Smooth muscle cell (in vitro differentiated cells): ENCODE measurements at regions not wholly inside any gene's neighbourhood (a gene's known extent, or its start where the extent isn't known, plus 50 kb on each side); places are given as distances from the start of the nearest gene placed in this dataset.

Experiments
- DNase-seq: peaks from one replicate; lab custom pipeline; 2025; ENCODE audit not compliant: unreplicated experiment; lab: John Stamatoyannopoulos, UW
- H2AFZ ChIP-seq: fragments of 200-600 bp; sonication (generic); 2 replicates; pipeline ENCODE4 v1.6.0; 2016; ENCODE audit warnings: antibody characterized with exemption, low read depth, mild to moderate bottlenecking
- H3F3A ChIP-seq: fragments of 200-600 bp; sonication (generic); 2 replicates; pipeline ENCODE4 v1.6.0; 2017; ENCODE audit warnings: antibody characterized with exemption, low read depth
- H3K27ac ChIP-seq: fragments of 200-600 bp; sonication (generic); 2 replicates; pipeline ENCODE4 v1.5.1; 2016; ENCODE audit warnings: low read depth, mild to moderate bottlenecking
- H3K27me3 ChIP-seq: fragments of 200-600 bp; sonication (generic); 2 replicates; pipeline ENCODE4 v1.6.1; 2016; ENCODE audit warnings: low read depth, mild to moderate bottlenecking
- H3K36me3 ChIP-seq: fragments of 200-600 bp; sonication (generic); 2 replicates; pipeline ENCODE4 v1.5.1; 2016; ENCODE audit warnings: low read depth
- H3K4me1 ChIP-seq: fragments of 200-600 bp; sonication (generic); 2 replicates; pipeline ENCODE4 v1.5.1; 2016; ENCODE audit warnings: low read depth
- H3K4me2 ChIP-seq: fragments of 200-600 bp; sonication (generic); 2 replicates; pipeline ENCODE4 v1.6.0; 2016; ENCODE audit warnings: mild to moderate bottlenecking
- H3K4me3 ChIP-seq: fragments of 200-600 bp; sonication (generic); 2 replicates; pipeline ENCODE4 v1.5.1; 2016; ENCODE audit warnings: mild to moderate bottlenecking
- H3K79me2 ChIP-seq: fragments of 200-600 bp; sonication (generic); 2 replicates; pipeline ENCODE4 v1.6.0; 2016; ENCODE audit warnings: low read depth, mild to moderate bottlenecking
- H3K9ac ChIP-seq: fragments of 200-600 bp; sonication (generic); 2 replicates; pipeline ENCODE4 v1.6.0; 2016; ENCODE audit warnings: low read depth
- H3K9me3 ChIP-seq: fragments of 200-600 bp; sonication (generic); replicated peaks from 2 replicates; pipeline ENCODE4 v1.5.1; 2016; ENCODE audit warnings: low read depth
- H4K20me1 ChIP-seq: fragments of 200-600 bp; sonication (generic); 2 replicates; pipeline ENCODE4 v1.6.0; 2016; ENCODE audit warnings: low read depth
- WGBS: methylation state at CpG from one replicate; pipeline ENCODE4 v1.1.7; 2016; ENCODE audit warnings: low lambda C conversion rate; 5-methylcytosine and 5-hydroxymethylcytosine counted together
- TF ChIP-seq, protein P1 (sequence below): fragments of 200-600 bp; sonication (generic); IDR thresholded peaks from 2 replicates; pipeline ENCODE4 v1.5.1; 2017; ENCODE audit warnings: borderline replicate concordance, mild to moderate bottlenecking, antibody characterized with exemption; ENCODE audit not compliant: insufficient read depth, poor library complexity, severe bottlenecking

DNA sequence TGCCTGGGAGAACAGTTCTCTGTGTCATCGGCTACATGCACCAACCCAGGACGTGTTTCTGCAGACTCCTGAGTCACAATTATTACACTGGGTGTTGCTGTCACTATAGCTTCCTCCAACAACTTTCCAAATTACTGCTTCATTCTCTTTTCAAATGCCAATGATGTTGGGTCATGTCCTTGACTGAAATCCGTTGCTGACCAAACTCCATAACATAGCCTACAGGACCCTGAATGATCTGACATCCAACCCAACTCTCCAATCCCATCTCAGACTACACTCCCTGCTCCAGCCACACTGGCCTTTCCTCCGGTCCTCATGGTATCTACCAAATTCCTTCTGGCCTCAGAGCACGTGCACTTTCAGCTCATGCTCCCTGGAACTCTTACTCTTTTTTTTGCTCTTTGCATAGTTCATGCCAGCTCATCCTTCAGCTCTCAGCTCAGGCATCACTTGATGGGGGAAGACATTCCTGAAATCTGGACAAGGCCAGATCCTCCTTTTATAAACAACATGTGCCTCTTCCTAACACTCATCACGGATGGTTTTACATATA lies 108.8 kb upstream of the PTPRG start:
- Histone ChIP-seq H3K9me3 (no peaks in the 10 kb centered on the region), H3K4me3 (no peak overlapping the region), H3K27me3 (no peaks in the 10 kb centered on the region), H3K27ac (peak overlapping the region; percentile 47), H3F3A (no peaks in the 10 kb centered on the region), H3K36me3 (no peaks in the 10 kb centered on the region), H2AFZ (no peak overlapping the region), H3K9ac (no peak overlapping the region), H4K20me1 (no peaks in the 10 kb centered on the region), H3K4me2 (no peak overlapping the region), H3K79me2 (no peaks in the 10 kb centered on the region), H3K4me1 (peaks cover 8% of the 10 kb centered on the region)
- TF ChIP-seq, protein P1, sequence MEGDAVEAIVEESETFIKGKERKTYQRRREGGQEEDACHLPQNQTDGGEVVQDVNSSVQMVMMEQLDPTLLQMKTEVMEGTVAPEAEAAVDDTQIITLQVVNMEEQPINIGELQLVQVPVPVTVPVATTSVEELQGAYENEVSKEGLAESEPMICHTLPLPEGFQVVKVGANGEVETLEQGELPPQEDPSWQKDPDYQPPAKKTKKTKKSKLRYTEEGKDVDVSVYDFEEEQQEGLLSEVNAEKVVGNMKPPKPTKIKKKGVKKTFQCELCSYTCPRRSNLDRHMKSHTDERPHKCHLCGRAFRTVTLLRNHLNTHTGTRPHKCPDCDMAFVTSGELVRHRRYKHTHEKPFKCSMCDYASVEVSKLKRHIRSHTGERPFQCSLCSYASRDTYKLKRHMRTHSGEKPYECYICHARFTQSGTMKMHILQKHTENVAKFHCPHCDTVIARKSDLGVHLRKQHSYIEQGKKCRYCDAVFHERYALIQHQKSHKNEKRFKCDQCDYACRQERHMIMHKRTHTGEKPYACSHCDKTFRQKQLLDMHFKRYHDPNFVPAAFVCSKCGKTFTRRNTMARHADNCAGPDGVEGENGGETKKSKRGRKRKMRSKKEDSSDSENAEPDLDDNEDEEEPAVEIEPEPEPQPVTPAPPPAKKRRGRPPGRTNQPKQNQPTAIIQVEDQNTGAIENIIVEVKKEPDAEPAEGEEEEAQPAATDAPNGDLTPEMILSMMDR, result no peak
- DNase-seq, result no peak
- WGBS, result 40% methylated on average over 6 of the region's 6 CpGs

DNA sequence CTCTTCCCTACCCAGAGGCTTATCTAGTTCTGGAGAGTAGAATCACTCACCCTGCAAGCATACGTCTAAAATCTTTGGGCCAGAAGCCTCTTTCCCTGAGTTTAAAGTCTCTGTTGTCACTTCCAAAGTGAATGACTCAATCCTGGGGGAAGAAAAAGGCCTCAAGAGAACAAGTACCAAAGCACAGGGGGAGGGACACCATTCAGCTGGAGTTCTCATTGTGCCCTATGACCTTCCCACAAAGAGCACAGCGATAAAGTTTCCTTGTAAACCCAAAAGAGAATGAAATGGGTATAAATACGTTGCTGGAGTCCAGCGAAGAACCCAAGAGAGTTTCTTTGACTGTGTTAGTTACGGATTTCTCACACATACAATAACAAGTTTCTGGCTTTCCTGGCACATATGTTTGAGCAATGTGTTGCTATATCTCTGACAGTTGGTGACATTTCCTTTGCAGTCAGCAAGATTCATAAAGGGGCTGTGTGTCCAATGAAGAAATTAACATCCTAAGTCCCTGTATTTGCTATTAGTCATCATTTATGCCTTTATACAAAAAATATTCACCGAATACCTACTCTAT lies 107.3 kb upstream of the PTPRG start:
- no peaks in the 10 kb centered on the region for H3K36me3 ChIP-seq
- H3K4me3 ChIP-seq, result no peak overlapping the region
- H3K27ac ChIP-seq, result no peak overlapping the region
- no peaks in the 10 kb centered on the region for H3K9me3 ChIP-seq
- H4K20me1 ChIP-seq, result no peaks in the 10 kb centered on the region
- peaks cover 8% of the 10 kb centered on the region for H3K4me1 ChIP-seq
- H3K4me2 ChIP-seq, result no peak overlapping the region
- no peak for DNase-seq
- no peak overlapping the region for H3K9ac ChIP-seq
- no peaks in the 10 kb centered on the region for H3F3A ChIP-seq
- TF ChIP-seq, protein P1, result no peak
- WGBS, result 69% methylated on average over 6 of the region's 6 CpGs
- no peaks in the 10 kb centered on the region for H3K79me2 ChIP-seq
- H3K27me3 ChIP-seq, result no peaks in the 10 kb centered on the region
- no peak overlapping the region for H2AFZ ChIP-seq

DNA sequence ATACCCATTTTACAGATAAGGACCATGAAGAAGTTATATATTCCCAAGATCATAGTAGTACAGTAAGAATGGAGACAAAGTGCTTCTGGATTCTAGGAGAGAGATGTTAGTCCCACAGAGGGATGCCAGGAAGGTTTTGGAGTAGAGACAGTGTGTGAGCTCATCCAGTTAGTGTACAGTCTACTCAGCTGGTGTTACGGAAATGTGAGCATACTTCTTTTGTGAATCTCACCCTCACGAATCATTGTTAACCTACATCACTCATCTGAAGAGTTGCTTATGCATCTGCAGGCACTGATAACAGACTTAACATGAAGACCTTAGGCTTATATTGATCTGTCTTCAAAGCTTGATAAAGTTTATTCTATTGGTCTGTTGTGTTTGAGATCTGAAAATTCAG lies 106.6 kb upstream of the PTPRG start:
- Histone ChIP-seq H3F3A (no peaks in the 10 kb centered on the region), H3K27me3 (no peaks in the 10 kb centered on the region), H3K9ac (no peak overlapping the region), H4K20me1 (no peaks in the 10 kb centered on the region), H3K9me3 (no peaks in the 10 kb centered on the region), H3K4me2 (no peak overlapping the region), H3K4me3 (no peak overlapping the region), H3K36me3 (no peaks in the 10 kb centered on the region), H3K4me1 (peaks cover 8% of the 10 kb centered on the region), H2AFZ (no peak overlapping the region), H3K27ac (no peak overlapping the region), H3K79me2 (no peaks in the 10 kb centered on the region)
- TF ChIP-seq, protein P1, result no peak
- WGBS, result 67% methylated on average over 2 of the region's 2 CpGs
- DNase-seq, result no peak

DNA sequence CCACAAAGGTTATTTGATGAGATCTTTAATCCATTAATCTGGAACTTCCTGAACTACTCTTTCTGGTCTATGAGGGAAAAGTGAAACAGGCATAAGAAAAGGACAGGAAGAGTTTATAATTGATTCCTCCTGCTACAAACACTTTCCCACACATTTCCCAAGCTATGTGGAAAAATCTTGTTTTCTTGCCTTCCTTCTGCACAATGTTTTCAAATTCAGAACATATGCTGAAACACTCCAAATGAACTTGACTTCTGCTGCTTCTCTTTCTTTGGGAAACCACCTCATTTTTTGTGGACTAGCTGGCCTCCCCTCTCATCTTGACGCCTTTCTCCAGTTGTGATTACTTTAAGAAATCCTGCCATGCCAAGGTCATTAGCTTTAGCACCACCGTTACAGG lies 100.7 kb upstream of the PTPRG start:
- H2AFZ ChIP-seq, result no peak overlapping the region
- H3K9ac ChIP-seq, result no peak overlapping the region
- no peak for DNase-seq
- H3K4me1 ChIP-seq, result no peaks in the 10 kb centered on the region
- no peak overlapping the region for H3K27ac ChIP-seq
- 85% methylated on average over 2 of the region's 2 CpGs for WGBS
- H3K4me2 ChIP-seq, result no peak overlapping the region
- H4K20me1 ChIP-seq, result no peaks in the 10 kb centered on the region
- no peaks in the 10 kb centered on the region for H3F3A ChIP-seq
- H3K79me2 ChIP-seq, result no peaks in the 10 kb centered on the region
- no peaks in the 10 kb centered on the region for H3K36me3 ChIP-seq
- no peak overlapping the region for H3K4me3 ChIP-seq
- no peaks in the 10 kb centered on the region for H3K27me3 ChIP-seq
- TF ChIP-seq, protein P1, result no peak
- H3K9me3 ChIP-seq, result no peaks in the 10 kb centered on the region
